Activated CD4-positive, alpha-beta T cell treated with anti-CD3 and anti-CD28 coated beads for 36 hours (primary cell): ENCODE measurements at regions not wholly inside any gene's neighbourhood (a gene's known extent, or its start where the extent isn't known, plus 50 kb on each side); places are given as distances from the start of the nearest gene placed in this dataset.

ENCODE experiments used
- ATAC-seq: fragments of 200-7000 bp; cut with Tn5 transposase; one replicate; pipeline ENCODE4 v1.10.0; 2021; ENCODE audit warnings: mild to moderate bottlenecking, moderate library complexity
- CTCF ChIA-PET: fragments of 350-600 bp; sonication (Branson Sonifier 250); formaldehyde crosslinking; loops from one replicate; lab custom pipeline; 2021; ENCODE audit warnings: antibody characterized with exemption; lab: Charles Lee
- POLR2A ChIA-PET: fragments of 350-600 bp; sonication (Branson Sonifier 250); formaldehyde crosslinking; loops from one replicate; lab custom pipeline; 2021; ENCODE audit warnings: antibody characterized with exemption, inconsistent platforms; lab: Charles Lee
- DNase-seq: peaks from one replicate; pipeline ENCODE4 v3.0.0-alpha.2; 2020
- H3K27ac Mint-ChIP-seq: one replicate; pipeline ENCODE4 v1.8.0; 2021; ENCODE audit warnings: mixed read lengths
- H3K27me3 Mint-ChIP-seq: one replicate; pipeline ENCODE4 v1.8.0; 2021; ENCODE audit warnings: mixed read lengths
- H3K36me3 Mint-ChIP-seq: one replicate; pipeline ENCODE4 v1.8.0; 2021; ENCODE audit warnings: low read depth, mixed read lengths
- H3K4me1 Mint-ChIP-seq: one replicate; pipeline ENCODE4 v1.8.0; 2021; ENCODE audit warnings: mixed read lengths
- H3K4me3 Mint-ChIP-seq: one replicate; pipeline ENCODE4 v1.8.0; 2021; ENCODE audit warnings: mild to moderate bottlenecking, moderate library complexity, mixed read lengths
- H3K9me3 Mint-ChIP-seq: one replicate; pipeline ENCODE4 v1.8.0; 2021; ENCODE audit warnings: low read depth, mixed read lengths
- intact Hi-C, 2 experiments: fragments of 100-400 bp; cut with DNase I in 1 of 2; cut with micrococcal nuclease in 1 of 2; formaldehyde crosslinking; loops; one replicate each; pipeline versions ENCODE4 v1.14.2 to v1.15.1; 2022 to 2024; cut with DNase I, micrococcal nuclease

DNA sequence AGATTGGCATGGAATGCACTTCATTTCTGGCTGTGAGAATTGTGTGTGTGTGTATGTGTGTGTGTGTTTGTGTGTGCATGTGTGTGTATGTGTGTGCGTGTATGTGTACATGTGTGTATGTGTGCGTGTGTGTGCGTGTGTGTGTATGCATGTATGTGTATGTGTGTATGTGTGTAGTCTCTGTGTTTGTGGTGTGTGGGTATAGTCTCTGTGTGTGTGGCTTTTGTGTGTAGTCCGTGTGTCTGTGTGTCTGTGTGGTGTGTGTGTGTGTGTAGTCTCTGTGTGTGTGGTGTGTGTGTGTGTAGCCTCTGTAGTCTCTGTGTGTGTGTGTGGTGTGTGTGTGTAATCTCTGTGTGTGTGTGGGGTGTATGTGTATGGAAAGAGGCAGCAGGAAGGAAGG is 247.3 kb upstream of the SOX11 start:
- DNase-seq (no peak), ATAC-seq (no peak)
- Mint-ChIP-seq H3K4me3 (no peak overlapping the region), H3K4me1 (no peaks in the 10 kb centered on the region), H3K9me3 (peaks cover 3% of the 10 kb centered on the region), H3K36me3 (no peaks in the 10 kb centered on the region), H3K27me3 (no peaks in the 10 kb centered on the region), H3K27ac (no peak overlapping the region)
- POLR2A ChIA-PET, result no interaction called here
- CTCF ChIA-PET, result no interaction called here
- intact Hi-C loops, result no loop called here

DNA sequence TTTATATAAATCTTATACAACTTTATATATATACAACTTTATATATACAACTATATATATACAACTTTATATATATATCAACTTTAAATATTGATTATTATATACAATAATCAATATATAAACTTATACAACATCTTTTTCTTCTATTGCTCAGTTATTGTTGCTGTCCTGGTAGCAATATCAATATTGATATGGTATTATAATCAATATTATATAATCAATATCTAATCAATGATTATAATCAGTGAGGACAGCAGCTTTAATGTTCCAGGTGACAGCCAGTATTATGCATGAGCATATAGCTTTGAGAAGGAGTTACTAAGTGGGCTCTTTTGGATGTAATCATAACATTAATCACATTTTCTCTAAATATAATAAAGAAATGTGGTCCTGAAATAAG is 242.3 kb upstream of the SOX11 start:
- Mint-ChIP-seq H3K4me1 (no peaks in the 10 kb centered on the region), H3K9me3 (peaks cover 1% of the 10 kb centered on the region), H3K4me3 (no peak overlapping the region), H3K27ac (no peak overlapping the region), H3K27me3 (peaks cover 2% of the 10 kb centered on the region), H3K36me3 (no peaks in the 10 kb centered on the region)
- intact Hi-C loops, result no loop called here
- ChIA-PET CTCF (no interaction called here), POLR2A (no interaction called here)
- no peak for DNase-seq
- ATAC-seq, result no peak

DNA sequence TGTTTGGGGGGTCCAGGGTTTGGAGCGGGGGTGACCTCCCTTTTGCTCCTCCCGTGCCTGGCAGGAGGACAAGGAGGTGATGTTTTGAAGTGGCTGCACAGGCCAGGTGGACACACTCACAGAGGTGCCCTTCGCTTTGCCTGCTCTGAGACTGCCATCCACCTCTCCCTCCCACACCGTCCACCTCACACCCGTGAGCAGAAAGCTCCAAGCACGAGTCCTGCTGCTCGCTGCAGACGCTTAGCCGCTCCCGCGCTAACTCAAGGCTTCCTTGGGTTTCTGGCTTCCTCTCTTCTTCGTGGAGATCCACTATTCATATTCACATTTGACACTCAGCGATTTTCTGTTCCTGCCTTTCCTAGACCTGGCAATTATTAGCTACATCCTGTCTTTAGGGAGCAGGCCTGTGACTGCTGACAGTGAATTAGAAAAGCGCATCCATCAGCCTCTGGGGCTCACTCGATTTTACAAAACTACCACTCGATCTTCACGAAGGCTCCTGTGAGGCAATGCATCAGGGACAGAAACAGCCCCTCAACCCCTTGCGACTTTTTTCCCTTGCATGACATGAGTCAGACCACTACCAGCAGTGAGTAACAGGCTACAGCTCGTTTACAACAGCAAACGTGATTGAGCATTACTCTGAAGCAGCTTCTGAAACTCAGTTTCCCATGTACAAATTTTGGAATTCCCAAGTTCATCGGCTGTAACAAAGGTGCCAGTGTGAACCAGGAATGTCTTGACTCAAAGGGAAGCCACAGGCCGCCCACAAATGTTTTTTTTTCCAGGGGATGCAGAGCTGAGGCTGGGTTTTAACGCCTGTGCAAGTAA is 238.7 kb upstream of the SOX11 start:
- Mint-ChIP-seq H3K27me3 (peaks cover 2% of the 10 kb centered on the region), H3K27ac (no peak overlapping the region), H3K4me3 (no peak overlapping the region), H3K4me1 (no peaks in the 10 kb centered on the region), H3K9me3 (no peaks in the 10 kb centered on the region), H3K36me3 (no peaks in the 10 kb centered on the region)
- ChIA-PET POLR2A (interaction anchor here (0.7 kb wide), 1 partner anchor 16 kb away, joined by 3 read pairs; no protein-coding TSS in a partner anchor), CTCF (interaction anchor here (0.6 kb wide), 1 partner anchor 13 kb away, joined by 3 read pairs; no protein-coding TSS in a partner anchor)
- ATAC-seq (no peak), DNase-seq (no peak)
- intact Hi-C loops, result no loop called here

DNA sequence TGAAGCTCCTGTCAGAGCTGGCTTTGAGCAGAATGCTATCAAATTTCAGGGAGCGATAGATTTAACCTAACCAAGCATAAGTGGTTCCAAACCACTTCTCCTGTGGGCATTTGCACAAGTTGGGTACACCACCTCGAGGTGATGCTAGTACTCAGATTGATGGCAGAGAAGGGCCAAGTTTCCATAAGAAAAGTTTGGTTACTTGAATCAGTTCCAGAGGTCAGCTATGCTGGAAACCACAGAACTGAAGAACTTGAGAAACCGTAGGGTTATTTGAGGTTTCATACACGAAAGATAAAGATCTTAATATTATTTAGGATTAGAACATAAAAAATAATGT is 238.2 kb upstream of the SOX11 start:
- H3K36me3 Mint-ChIP-seq, result no peaks in the 10 kb centered on the region
- no peak overlapping the region for H3K27ac Mint-ChIP-seq
- ATAC-seq (no peak), DNase-seq (no peak)
- ChIA-PET POLR2A (no interaction called here), CTCF (no interaction called here)
- intact Hi-C loops, result no loop called here
- H3K27me3 Mint-ChIP-seq, result peaks cover 2% of the 10 kb centered on the region
- H3K4me3 Mint-ChIP-seq, result no peak overlapping the region
- no peaks in the 10 kb centered on the region for H3K9me3 Mint-ChIP-seq
- no peaks in the 10 kb centered on the region for H3K4me1 Mint-ChIP-seq

DNA sequence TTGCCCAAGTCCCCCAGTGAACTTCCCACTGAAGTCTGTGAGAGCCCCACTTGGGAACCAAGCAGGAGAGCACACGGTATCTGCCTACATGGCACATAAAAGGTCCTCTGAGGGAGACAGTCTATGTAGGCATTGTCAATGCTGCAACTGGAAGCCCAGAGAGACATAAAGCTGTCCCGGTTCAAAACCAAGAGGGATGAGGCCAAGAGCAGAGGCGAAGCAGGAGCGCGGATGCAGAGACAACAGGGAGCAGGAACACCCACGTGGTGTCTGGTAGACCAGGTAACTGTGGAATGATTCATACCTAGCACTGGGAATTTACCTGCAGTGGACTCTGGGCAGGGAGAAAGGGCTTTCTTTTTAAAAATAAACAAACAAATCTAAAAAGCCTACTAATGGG is 233.1 kb upstream of the SOX11 start:
- ChIA-PET CTCF (no interaction called here), POLR2A (no interaction called here)
- Mint-ChIP-seq H3K27me3 (no peaks in the 10 kb centered on the region), H3K9me3 (no peaks in the 10 kb centered on the region), H3K4me1 (no peaks in the 10 kb centered on the region), H3K27ac (no peak overlapping the region), H3K4me3 (no peak overlapping the region), H3K36me3 (no peaks in the 10 kb centered on the region)
- no peak for ATAC-seq
- intact Hi-C loops, result no loop called here
- no peak for DNase-seq

DNA sequence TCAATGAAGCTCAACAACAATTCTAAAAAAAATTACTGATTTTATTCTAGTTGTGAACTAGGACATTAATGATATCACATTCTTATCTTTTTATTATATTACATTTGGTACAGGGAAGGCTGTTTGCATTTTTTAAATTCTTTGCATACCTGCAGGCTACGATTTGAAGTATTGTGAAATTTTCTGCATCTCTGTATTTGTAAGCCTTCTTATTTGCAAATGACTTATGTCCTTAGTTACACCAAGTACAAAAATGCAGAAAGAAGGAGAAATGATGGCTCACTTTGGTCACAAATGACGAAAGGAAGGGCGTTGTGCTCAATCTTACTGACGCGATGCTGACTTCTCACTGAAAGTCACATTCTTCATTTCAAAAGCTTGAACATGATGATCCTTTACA is 227.5 kb upstream of the SOX11 start:
- POLR2A ChIA-PET, result no interaction called here

DNA sequence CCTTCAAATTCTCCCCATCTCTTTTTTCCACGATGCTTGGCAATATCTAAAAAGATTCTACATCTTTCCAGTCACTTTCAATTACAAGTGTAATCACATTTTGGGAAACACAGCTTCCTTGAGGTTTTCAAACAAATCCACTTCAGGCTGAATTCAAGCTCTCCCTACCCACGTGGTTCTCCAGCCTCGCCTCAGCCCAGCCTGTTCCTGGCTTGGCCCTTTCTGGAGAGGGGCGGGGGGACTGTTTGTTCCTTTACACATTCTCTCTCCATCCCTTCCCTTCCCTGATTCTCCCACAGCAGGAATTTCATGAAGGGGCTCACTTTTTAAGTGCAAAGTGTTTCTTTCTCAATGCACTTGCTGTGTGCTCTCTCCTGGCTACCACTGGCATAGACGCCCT is 226.3 kb upstream of the SOX11 start:
- no peaks in the 10 kb centered on the region for H3K4me1 Mint-ChIP-seq
- DNase-seq (no peak), ATAC-seq (no peak)
- intact Hi-C loops, result no loop called here
- POLR2A ChIA-PET, result no interaction called here
- H3K36me3 Mint-ChIP-seq, result no peaks in the 10 kb centered on the region
- H3K4me3 Mint-ChIP-seq, result no peak overlapping the region
- no peak overlapping the region for H3K27ac Mint-ChIP-seq
- H3K27me3 Mint-ChIP-seq, result peaks cover 2% of the 10 kb centered on the region
- CTCF ChIA-PET, result no interaction called here
- H3K9me3 Mint-ChIP-seq, result no peaks in the 10 kb centered on the region

More for the DNA sequence above, 227.5 kb upstream of the SOX11 start:
- H3K27me3 Mint-ChIP-seq, result peaks cover 2% of the 10 kb centered on the region
- H3K27ac Mint-ChIP-seq, result no peak overlapping the region
- intact Hi-C loops, result no loop called here
- CTCF ChIA-PET, result no interaction called here
- no peaks in the 10 kb centered on the region for H3K9me3 Mint-ChIP-seq
- H3K4me1 Mint-ChIP-seq, result no peaks in the 10 kb centered on the region
- DNase-seq (no peak), ATAC-seq (no peak)
- no peak overlapping the region for H3K4me3 Mint-ChIP-seq
- no peaks in the 10 kb centered on the region for H3K36me3 Mint-ChIP-seq

DNA sequence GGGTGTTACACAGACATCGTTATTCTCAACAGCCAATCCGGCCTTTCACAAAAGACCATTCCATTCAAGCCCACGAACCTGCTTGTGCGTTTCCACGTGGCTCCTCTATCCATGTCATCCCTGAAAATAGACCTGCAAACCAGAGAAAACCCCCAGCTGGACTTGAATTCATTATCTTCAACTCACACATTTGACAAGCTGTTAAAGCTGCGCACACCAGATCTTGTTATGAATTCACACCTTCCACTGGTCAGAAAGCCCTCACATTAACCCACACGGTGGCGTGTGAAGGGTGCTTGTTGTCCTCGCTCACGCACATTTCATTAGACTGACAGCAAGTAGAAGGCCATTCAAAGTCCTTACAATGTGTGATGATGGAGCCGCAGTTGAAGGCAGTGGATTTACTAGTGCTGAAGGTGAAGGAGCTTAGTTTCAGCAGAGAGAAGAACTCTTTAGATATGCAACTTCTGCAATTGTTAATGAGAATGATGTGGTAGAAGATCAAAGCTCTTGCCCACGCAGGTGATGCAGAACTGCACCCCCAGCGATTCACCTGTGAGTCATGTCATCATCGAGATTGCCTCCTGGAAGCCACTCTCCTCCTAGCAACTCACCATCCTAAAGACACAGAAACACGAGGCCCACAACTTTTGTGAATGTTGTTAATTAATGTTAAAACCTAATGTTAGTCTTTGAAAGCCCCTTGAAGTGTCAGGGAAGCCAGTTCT is 224.8 kb upstream of the SOX11 start:
- intact Hi-C loops, result no loop called here
- peaks cover 4% of the 10 kb centered on the region for H3K27me3 Mint-ChIP-seq
- no peak for ATAC-seq

DNA sequence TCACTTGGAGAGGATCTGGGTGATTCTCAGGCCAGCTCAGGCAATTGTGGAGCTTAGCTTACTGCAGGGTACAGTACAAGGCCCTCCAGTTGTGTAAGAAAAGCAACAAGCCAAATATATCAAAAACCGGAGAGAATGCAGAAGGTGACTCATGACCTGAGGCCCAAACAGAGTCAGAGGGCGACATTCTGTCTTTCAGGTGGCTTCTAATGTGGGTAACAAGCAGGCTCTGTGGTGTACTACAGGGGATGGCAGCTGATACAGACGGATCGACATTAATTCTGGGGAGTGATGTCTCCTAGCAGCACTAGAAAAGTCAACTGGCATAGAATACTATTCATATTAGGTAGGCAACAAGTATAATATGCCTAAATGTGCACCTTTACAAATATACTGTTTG is 219.5 kb upstream of the SOX11 start:
- no peak for ATAC-seq

More for the DNA sequence above, 224.8 kb upstream of the SOX11 start:
- Mint-ChIP-seq H3K4me1 (no peaks in the 10 kb centered on the region), H3K4me3 (no peak overlapping the region), H3K9me3 (no peaks in the 10 kb centered on the region), H3K27ac (no peak overlapping the region), H3K36me3 (no peaks in the 10 kb centered on the region)
- peak; percentile 20 for DNase-seq
- POLR2A ChIA-PET, result no interaction called here
- CTCF ChIA-PET, result no interaction called here

DNA sequence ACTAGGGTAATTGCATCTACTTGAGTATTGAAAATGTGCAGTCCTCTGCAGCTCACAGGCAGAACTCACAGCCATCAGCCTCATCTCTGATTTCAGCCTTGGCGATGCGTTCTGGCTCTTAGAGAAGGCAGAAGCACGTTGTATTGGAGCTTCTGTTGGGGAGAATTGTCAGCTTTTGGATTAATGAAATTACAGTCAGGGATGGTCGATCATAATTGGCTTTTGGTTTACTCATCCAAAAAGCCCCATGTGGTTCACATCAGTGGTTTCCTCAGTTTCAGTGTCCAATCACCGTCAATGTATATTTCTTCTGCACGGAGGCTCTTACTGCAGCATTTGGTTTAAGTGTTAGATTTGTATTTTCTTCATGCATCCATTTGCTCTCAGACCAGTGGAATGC is 218.5 kb upstream of the SOX11 start:
- no peak overlapping the region for H3K27ac Mint-ChIP-seq
- ChIA-PET POLR2A (no interaction called here), CTCF (no interaction called here)
- H3K27me3 Mint-ChIP-seq, result peaks cover 3% of the 10 kb centered on the region
- H3K4me3 Mint-ChIP-seq, result no peak overlapping the region
- H3K4me1 Mint-ChIP-seq, result no peaks in the 10 kb centered on the region
- intact Hi-C loops, result no loop called here
- ATAC-seq, result no peak
- H3K9me3 Mint-ChIP-seq, result no peaks in the 10 kb centered on the region
- DNase-seq, result no peak
- no peaks in the 10 kb centered on the region for H3K36me3 Mint-ChIP-seq

More for the DNA sequence above, 219.5 kb upstream of the SOX11 start:
- Mint-ChIP-seq H3K4me3 (no peak overlapping the region), H3K27me3 (peaks cover 3% of the 10 kb centered on the region), H3K9me3 (no peaks in the 10 kb centered on the region), H3K36me3 (no peaks in the 10 kb centered on the region), H3K27ac (no peak overlapping the region), H3K4me1 (no peaks in the 10 kb centered on the region)
- intact Hi-C loops, result no loop called here
- POLR2A ChIA-PET, result no interaction called here
- DNase-seq, result no peak
- CTCF ChIA-PET, result no interaction called here

DNA sequence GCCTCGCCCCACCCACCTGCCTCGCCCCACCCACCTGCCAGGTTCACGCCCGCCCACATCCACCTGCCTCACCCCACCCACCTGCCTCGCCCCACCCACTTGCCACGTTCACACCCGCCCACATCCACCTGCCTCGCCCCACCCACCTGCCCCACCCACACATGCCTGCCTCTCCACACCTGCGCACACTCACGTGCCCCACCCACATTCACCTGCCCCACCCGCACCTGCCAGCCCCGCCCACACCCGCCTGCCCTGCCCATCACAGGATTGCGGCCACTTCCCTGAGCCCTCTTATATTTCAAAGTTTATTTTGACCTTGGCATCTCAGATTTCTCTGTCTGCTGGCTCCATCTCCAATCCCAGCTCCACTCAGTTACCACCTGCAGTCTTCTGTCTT is 217.5 kb upstream of the SOX11 start:
- intact Hi-C loops, result no loop called here
- CTCF ChIA-PET, result no interaction called here

DNA sequence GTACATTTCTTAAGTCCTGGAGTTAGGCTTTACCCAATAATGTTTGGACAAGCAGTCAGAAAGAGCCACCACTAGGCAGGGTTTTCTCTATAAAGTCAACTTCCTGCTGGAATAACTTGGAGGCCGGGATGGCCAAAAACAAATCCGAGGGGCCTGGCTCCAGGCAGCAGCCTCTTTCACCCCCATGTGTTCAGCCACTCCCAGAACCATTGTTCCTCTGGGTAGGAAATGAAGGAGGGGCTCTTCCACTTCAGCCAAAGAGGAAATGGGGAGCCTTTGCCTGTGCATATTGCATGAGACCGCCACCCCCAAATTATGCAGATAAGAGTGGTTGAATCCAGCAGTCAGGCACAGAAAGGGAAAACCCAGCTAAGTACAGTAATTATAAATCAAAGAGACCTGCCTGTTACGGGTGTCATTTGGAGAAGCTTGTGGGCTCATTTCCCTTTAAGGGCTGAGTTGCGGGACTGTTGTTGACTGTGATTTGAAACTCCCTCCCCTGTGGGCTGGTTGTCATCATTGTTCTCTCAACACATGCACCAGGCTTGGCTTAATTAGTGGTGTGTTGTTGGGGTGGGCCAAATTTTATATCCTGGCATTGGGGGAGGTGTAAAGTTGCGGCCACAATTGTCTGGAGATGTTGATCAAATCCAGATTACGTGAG is 212.8 kb upstream of the SOX11 start:
- peaks cover 11% of the 10 kb centered on the region for H3K27me3 Mint-ChIP-seq
- DNase-seq (peak; percentile 18), ATAC-seq (peak; percentile 68)
- H3K36me3 Mint-ChIP-seq, result no peaks in the 10 kb centered on the region
- POLR2A ChIA-PET, result no interaction called here
- peaks cover 2% of the 10 kb centered on the region for H3K4me1 Mint-ChIP-seq
- H3K27ac Mint-ChIP-seq, result no peak overlapping the region
- H3K9me3 Mint-ChIP-seq, result peaks cover 1% of the 10 kb centered on the region
- H3K4me3 Mint-ChIP-seq, result no peak overlapping the region
- CTCF ChIA-PET, result no interaction called here
- intact Hi-C loops, result no loop called here

More for the DNA sequence above, 217.5 kb upstream of the SOX11 start:
- Mint-ChIP-seq H3K4me1 (peaks cover 1% of the 10 kb centered on the region), H3K9me3 (no peaks in the 10 kb centered on the region), H3K27me3 (peaks cover 3% of the 10 kb centered on the region), H3K36me3 (no peaks in the 10 kb centered on the region), H3K27ac (no peak overlapping the region), H3K4me3 (no peak overlapping the region)
- DNase-seq (no peak), ATAC-seq (no peak)
- POLR2A ChIA-PET, result no interaction called here
